Activated T-cell treated with anti-CD3 and anti-CD28 coated beads for 24 hours (primary cell): ENCODE measurements at regions not wholly inside any gene's neighbourhood (a gene's known extent, or its start where the extent isn't known, plus 50 kb on each side); places are given as distances from the start of the nearest gene placed in this dataset.

ENCODE experiments used
- DNase-seq: peaks from one replicate; pipeline ENCODE4 v3.0.0-alpha.2; 2020; ENCODE audit warnings: low read depth

GRCh38 chr5:104199771-104200170 is 637.2 kb upstream of the NUDT12 start:
- DNase-seq: no peak

GRCh38 chr5:104198156-104198555 is 635.6 kb upstream of the NUDT12 start:
- no peak for DNase-seq

- no peak for DNase-seq
Measured at GRCh38 chr5:104189909-104190308, 627.3 kb upstream of the NUDT12 start.

GRCh38 chr5:104189031-104189430 is 626.4 kb upstream of the NUDT12 start:
- DNase-seq: no peak

- DNase-seq: no peak
Measured at GRCh38 chr5:104187656-104188055, 625.1 kb upstream of the NUDT12 start.

GRCh38 chr5:104186510-104186909 is 623.9 kb upstream of the NUDT12 start:
- DNase-seq: no peak

- DNase-seq: no peak
Measured at GRCh38 chr5:104186100-104186499, 623.5 kb upstream of the NUDT12 start.

GRCh38 chr5:104184264-104184663 is 621.7 kb upstream of the NUDT12 start:
- DNase-seq: no peak

GRCh38 chr5:104178829-104179456 is 616.4 kb upstream of the NUDT12 start:
- no peak for DNase-seq

GRCh38 chr5:104178066-104178465 is 615.5 kb upstream of the NUDT12 start:
- DNase-seq: no peak

- DNase-seq: no peak
Measured at GRCh38 chr5:104177651-104178050, 615.1 kb upstream of the NUDT12 start.

- no peak for DNase-seq
Measured at GRCh38 chr5:104172976-104173375, 610.4 kb upstream of the NUDT12 start.

GRCh38 chr5:104171958-104172690 is 609.5 kb upstream of the NUDT12 start:
- DNase-seq: no peak

- DNase-seq: no peak
Measured at GRCh38 chr5:104170926-104171325, 608.3 kb upstream of the NUDT12 start.

- no peak for DNase-seq
Measured at GRCh38 chr5:104146652-104147051, 584.1 kb upstream of the NUDT12 start.

- DNase-seq: no peak
Measured at GRCh38 chr5:104139840-104140239, 577.3 kb upstream of the NUDT12 start.

- no peak for DNase-seq
Measured at GRCh38 chr5:104130320-104130719, 567.7 kb upstream of the NUDT12 start.

- no peak for DNase-seq
Measured at GRCh38 chr5:104128348-104128747, 565.8 kb upstream of the NUDT12 start.

- DNase-seq: no peak
Measured at GRCh38 chr5:104126980-104127379, 564.4 kb upstream of the NUDT12 start.

- no peak for DNase-seq
Measured at GRCh38 chr5:104119529-104119928, 556.9 kb upstream of the NUDT12 start.

- no peak for DNase-seq
Measured at GRCh38 chr5:104111632-104112031, 549.0 kb upstream of the NUDT12 start.

- no peak for DNase-seq
Measured at GRCh38 chr5:104096451-104096850, 533.9 kb upstream of the NUDT12 start.

- DNase-seq: no peak
Measured at GRCh38 chr5:104095527-104095926, 532.9 kb upstream of the NUDT12 start.
